GM21526 (cell line): ENCODE measurements at regions not wholly inside any gene's neighbourhood (a gene's known extent, or its start where the extent isn't known, plus 50 kb on each side); places are given as distances from the start of the nearest gene placed in this dataset.

Experiments used
- ATAC-seq: cut with Tn5 transposase; IDR thresholded peaks from one replicate; pipeline ENCODE4 v1.9.1; 2021; ENCODE audit warnings: moderate library complexity; ENCODE audit not compliant: unreplicated experiment, low FRiP score

DNA sequence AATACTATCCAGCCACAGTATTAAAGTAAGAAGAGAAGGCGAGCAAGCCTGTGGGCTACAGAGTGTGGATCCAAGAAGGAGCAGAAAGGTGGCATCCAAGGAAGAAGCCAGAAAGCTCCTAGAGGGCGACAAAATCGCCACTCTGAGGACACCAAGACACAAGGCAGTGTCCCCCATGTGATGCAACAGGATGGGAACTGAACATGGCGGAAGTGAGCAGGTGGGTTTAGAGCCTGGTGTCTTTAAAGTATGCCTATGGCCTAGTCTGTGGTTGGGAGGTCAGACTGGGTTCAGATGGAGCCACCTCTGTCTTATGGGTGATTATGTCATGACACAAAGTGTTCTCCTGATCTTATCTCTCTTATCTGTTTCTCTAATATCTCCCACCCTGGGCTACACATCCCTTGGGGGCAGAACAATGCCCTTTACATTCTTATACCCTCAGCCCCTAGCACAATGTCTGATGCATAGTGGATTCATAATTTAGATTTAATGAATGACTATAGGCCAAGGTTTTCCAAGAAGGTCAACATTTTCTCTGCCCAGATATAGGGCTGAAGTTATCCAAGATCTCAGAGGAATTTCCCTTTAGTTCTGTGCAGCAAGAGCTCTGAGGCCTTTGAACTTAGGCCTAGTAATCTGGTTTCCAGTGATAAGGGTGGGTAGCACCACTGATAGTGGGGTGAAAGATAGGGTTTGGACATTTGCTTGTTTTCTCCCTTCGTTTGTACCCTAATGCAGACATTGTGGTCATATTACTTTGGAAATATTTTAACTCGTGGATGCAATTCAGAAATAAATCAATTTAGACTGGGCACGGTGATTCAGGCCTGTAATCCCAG lies 167.3 kb upstream of the AKIRIN2 start:
- ATAC-seq = no peak

DNA sequence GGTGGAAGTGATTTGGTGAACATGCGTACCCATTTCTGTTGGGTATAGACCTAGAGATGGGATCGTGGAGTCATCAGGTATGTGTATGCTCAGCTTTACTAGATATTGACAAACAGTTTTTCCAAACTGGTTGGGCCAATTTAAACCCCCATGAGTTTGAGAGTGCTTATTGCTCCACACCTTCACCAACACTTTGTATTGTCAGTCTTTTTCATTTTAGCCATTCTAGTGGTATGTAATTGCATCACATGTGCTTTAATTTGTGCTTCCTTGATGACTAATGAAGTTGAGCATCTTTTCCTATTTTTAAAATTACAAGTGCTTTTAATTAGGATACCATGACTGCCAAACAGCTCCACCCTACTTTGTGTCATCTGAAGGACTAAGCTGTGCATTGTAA lies 158.9 kb upstream of the AKIRIN2 start:
- no peak for ATAC-seq

DNA sequence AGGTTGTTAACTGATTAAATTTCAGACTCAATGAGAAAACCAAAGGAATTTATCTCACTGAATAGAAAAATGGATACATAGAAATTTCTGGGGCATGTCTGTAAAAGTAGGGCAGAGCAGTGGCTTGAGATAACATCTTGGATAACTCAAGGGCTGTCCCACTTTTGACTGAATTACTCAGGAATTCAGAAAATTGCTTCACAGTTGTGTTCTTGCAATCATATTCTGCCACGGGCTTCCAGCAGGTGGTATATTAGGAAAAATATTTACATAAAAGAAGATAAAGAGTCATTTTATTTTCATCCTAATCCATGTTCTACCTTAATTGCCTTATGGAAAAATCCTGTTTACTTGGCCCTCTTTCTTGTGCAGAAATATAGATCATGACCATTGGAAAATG lies 156.4 kb upstream of the AKIRIN2 start:
- ATAC-seq = no peak

DNA sequence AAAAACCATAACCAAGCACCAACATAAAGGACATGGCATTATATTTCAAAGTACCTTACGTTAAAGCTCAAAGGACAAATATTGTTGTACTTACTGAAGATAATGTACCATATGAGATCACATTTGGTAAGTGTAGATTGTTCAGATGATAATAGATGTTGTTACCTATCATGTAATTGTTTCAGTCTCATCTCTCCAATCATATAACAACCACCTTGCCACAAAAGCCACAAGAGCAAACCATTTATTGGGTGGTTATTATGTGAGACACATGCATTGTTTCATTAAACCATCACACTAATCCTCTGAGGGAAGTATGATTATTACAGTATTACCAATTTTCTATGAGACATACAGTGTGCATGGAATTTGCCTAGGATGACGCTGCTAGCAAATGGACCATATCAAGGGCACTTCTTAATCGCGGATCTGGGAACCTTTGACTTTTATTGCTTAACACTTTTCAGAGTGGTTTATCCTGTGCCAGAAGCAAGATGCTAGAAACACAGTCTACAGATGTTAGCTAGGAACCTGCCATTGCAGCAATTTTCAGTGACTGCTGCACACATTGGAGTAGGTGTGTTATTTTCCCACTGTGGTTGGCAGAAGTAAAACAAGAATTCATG lies 149.8 kb upstream of the AKIRIN2 start:
- ATAC-seq = no peak

DNA sequence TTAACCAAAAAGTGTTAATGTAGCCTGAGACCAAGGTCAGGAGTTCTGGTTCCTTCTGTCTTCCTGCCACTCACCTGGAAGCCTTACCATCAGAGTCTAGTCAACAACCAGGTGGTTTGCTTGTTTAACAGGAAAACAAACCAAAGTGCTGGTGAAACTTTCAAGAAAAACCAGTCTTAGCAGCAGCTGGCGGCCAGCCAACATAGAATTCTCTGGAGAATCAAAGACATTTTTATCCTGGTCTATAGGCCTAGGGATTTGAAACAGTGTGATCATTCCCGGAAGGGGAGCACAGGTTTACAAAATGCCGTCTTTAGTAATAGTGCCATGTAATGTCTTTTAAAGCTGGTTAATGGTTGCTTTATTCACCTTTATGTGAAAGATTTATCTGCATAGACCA lies 146.6 kb upstream of the AKIRIN2 start:
- no peak for ATAC-seq

DNA sequence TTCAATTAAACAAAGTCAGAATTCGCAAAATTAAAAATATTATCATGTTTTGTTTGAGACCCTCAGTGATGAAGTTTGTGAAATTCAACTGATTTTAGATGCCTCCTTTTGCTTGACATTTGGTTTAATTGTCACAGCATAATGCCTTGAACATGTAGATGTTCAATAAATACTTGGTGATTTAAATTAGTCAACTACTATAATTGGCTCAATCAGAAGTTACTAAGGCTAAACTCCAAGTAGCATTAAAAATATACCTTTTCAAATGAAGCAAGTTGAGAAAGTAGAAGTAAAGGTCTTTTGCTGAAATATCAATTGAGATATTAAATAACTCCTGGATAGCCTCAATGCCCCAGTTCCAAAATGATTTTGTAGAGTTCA lies 145.8 kb upstream of the AKIRIN2 start:
- ATAC-seq = no peak

DNA sequence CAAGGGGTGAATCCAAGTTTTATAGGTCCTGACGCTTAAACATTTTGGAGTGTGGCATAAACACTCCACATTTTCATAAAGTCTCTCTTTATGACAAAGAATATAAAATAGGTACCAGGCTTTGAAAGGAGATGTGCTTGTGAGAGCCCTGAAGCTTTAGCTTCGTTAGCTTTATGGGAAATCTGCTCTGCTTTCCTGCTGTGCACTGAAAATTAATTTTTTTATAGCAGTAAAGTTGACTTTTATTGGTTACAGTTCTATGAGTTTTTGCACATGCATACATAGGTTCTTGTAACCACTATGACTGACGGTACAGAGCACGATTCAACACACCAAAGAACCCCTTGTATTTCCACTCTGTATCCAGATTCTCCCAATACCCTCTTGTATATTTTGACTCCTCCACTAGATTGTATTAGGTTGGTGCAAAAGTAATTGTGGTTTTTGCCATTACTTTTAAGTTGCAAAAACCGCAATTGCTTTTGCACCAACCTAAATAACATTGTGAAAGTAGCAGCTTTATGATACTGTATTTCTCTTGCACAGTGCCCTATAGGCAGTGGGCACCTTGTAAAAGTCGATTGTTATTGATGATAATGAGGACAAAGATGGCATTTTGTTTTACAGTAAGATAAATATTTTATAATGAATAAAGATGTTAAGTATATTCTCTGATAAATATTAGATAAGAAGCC lies 145.2 kb upstream of the AKIRIN2 start:
- ATAC-seq = no peak

DNA sequence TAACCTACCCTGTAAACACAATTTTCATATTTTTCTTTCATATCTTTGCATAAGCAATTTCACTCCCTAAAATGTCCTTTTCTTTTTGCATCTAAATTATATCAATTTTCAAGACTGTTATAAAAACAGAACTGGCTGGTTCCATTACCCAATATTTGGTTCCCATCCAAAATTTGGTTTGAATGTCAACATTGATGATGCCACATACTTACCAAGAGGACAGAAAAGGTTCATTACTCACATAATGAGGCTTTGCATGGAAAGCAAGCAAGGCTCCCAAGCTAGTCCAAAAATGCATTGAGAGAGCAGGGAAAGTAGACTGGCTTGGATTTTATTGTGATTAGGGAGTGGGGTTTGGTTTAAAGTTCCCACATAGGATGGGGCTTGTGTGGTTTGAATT lies 144.4 kb upstream of the AKIRIN2 start:
- ATAC-seq = no peak

DNA sequence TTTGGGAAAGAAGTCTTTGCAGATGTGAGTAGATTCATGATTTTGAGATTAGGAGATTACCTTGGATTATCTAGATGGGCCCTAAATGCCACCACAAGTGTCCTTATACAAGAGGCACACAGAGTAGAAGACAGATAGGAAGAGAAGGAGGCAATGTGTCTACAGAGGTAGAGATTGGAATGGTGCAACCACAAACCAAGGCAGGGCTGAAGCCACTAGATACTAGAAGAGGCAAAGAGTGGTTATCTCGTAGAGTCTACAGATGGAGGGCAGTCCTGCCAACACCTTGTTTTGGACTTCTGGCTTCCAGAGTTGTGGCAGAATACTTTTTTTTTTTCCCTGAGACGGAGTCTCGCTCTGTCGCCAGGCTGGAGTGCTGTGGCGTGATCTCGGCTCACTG lies 138.3 kb upstream of the AKIRIN2 start:
- ATAC-seq = no peak

DNA sequence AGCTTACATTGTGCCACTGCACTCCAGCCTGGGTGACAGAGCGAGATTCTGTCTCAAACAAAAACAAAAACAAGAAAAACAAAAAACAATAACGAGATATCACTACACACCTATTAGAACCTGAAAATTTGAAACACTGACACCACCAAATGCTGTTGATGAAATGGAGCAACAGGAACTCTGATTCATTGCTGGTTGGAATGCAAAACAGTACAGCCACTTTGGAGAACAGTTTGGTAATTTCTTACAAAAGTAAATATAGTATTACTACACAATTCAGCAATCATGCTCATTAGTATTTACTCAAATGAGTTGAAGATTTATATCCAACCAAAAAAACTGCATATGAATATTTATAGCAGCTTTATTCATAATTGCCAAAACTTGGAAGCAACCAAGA lies 135.8 kb upstream of the AKIRIN2 start:
- ATAC-seq = no peak

DNA sequence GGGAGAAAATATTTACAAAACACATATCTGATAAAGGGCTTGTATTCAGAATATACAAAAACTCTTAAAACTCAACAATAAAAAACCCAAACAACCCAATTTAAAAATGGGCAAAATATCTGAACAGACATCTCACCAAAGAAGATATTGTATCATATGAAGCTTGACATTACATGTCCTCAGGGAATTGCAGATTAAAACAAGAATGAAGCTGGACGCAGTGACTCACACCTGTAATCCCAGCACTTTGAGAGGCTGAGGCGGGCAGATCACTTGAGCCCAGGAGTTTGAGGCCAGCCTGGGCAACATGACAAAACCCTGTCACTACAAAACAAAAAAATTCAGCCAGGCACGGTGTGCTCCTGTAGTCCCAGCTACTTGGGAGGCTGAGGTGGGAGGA lies 135.4 kb upstream of the AKIRIN2 start:
- no peak for ATAC-seq

DNA sequence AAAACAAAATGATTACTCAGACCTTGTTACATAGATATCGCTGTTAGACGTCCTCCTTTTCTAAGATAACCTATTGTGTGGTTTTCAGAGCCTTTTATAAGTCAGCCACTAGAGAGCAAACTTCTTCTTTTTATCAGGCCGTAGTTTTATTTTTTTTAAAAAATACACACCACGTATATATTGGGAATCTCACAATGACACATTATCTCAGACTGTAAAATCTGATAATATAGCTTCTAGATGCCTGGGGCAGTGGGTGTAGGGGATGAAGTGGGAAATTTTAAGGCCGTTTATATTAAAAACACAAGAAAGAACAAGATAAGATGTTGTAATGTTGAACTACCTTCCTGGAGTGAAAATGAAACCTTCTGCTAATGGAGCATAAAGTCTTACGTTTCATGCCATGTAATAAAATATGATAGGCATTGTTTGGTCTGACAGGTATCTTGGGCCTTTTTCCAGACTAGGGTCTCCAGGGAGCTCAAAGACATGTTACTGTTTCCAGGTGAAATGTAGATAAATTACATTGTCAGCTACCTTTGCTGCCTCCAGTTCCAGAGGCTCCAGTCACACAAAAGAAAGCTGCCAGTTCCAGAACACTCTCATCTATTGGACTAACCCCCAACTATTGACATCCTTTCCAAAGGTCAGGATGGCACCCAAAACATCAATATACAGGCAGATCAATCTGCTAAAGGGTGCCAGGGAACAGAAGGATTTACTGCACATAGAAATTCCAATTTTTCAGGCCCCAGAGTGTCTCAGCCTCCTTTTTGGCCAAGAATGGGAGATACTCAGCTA lies 130.2 kb upstream of the AKIRIN2 start:
- peak; percentile 64 for ATAC-seq

DNA sequence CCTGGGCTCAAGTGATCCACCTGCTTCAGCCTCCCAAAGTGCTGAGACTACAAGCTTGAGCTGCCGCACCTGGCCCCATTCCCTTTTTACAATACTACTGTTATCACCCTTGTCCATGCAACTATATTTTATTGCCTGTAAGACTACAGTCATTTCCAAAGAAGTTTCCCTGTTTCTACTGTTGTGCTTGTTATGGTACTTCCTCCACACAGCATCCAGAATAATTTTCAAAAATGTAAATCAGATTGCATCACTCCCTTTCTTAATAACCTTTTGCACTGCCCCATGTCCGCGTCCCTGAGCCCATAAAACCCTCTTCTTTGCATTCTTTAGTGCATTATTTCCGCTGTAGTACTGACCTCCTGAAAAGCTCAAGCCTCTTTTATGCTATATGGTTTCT lies 128.9 kb upstream of the AKIRIN2 start:
- no peak for ATAC-seq

DNA sequence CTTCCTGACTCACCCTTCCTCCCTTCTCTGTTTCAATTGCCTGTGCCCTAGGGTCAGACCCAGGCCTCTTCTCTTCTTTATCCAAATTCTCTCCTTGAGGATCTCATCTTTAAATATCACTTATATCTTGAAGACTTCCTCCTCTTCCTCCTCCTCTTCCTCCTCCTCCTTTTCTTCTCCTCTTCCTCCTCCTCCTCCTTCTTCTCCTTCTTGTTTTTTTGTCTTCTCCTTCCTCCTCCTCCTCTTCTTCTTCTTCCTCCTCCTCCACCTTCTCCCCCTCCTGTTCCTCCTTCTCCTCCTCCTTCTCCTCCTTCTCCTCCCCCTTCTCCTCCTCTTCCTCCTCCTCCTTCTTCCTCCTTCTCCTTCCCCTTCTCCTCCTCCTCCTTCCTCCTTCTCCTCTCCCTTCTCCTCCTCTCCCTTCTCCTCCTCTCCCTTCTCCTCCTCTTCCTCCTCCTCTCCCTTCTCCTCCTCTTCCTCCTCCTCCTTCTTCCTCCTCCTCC lies 127.6 kb upstream of the AKIRIN2 start:
- no peak for ATAC-seq

DNA sequence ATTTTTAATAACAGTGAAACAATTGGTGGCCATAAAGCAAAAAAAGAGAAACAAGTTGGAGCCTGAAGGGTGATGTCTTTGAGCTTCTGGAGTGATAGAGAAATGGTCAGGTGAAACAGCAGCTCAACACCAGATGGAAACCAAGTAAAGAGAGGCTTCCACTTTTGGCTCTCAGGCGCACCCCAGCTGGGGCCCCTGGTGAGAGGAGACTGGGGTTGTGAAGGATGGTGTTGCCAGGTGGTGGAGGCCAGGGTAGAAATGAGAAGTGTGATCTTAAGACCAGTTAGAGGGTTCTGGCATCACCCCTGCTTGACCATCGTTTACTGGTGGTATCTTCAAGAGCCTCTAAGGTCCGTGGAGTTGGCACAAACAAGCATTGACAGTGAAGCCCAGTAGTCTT lies 126.0 kb upstream of the AKIRIN2 start:
- peak; percentile 46 for ATAC-seq

DNA sequence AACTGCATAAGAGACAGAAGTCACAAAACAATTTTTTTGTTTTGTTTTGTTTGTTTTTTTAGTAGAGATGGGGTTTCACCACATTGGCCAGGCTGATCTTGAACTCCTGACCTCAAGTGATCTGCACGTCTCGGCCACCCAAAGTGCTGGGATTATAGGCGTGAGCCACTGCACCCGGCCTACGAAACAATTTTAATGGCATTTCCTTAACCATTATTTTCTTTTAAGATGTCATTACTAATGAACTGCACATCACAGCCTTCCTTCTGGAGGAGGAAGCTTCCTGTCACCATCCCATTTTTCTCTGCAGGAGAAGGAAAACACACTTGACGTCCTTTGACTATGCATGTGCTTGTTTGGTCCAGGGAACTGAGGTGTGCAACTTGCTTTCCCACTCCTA lies 125.3 kb upstream of the AKIRIN2 start:
- ATAC-seq = no peak

DNA sequence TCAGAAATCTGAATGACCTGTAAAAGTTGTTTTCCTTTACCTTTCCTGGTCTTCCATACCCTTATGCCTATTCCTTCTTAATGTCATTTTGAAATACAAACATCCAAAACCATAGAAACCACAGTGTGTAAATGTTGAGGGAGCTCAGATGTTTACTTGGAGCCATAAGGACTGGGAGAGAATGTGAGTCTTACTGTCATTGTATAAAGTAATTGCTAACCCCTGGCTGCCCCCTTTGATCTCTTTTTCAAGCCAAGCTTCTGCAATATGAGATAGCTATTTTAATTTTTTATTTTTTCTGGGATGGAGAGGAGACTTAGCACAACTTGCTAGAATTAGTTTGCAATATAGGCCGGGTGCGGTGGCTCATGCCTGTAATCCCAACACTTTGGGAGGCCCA lies 124.4 kb upstream of the AKIRIN2 start:
- ATAC-seq = no peak

DNA sequence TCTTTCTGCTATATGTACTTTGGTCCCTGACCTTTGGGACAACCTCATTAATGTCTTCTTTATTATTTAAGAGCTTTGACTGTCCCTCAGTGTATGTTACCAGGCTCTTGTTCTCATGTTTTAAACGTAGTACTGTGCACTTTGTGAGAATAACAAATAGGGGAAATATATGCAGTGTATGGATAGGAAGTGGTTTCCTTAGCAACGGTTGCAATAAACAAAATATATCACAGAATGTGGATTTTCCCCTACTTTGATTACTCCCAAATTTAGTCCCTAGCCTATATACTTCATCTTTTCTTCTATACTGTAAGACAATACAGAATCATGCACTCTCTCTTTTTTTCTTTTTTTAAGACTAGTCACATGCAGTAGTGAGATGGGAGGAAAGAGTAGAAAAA lies 123.8 kb upstream of the AKIRIN2 start:
- no peak for ATAC-seq

DNA sequence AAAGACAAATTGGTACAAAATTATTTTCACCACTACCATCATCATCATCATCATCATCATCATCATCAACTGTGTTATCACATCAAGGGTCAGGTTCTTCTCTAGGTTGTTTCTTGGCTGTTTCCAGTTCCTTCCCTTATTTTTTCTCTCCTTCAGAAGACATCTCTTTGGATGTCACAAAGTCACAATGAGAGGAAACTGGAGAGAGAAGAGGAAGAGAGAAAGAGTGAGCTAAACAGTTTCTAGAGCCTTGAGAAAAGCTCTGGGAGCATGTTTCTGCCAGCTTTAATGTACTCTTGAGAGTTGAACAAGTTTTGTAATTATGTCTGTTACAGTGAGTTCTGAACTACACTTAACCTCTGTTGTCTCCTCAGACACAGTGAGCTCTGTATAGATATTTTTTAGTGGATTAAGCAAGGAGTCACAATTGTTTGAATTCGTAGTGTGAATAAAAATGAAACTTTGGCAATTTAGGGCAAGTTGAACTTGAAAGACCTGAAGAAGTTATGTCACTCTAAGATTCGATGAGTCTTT lies 123.0 kb upstream of the AKIRIN2 start:
- ATAC-seq = no peak

DNA sequence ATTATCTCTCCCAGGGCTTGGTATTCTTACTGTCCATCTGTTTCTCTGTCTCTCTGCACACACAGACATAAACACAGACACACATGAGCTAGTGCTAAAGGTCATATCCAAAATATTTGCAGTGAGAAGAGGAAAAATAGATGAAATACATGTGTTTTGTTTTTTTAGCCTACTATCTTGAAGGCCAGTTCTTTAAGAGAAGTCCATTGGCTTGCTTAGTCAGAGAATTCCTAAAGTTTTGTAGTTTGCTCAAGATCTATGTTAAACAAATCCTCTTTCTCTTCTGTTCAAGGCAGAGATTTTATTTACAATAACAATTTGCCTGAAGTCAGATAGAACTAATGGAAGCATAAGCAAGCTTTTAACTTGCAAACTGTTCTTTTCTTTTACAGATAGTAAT lies 120.0 kb upstream of the AKIRIN2 start:
- no peak for ATAC-seq
